ENCODE measurements at regions not wholly inside any gene's neighbourhood (a gene's known extent, or its start where the extent isn't known, plus 50 kb on each side); places are given as distances from the start of the nearest gene placed in this dataset.
A peak's percentile ranks its signal among the peaks of the same experiment; 100 is the strongest.
"Not testable (repeated sequence)": the region's sequence is repeated elsewhere in the genome, so short reads cannot be mapped to it uniquely, and the experiment has no call there.

GRCh38 chr18:5015213-5015612, 181.8 kb downstream of the AKAIN1 start:
- no peak for DNase-seq

GRCh38 chr18:5004031-5004820, 192.8 kb downstream of the AKAIN1 start:
- not testable (repeated sequence) for DNase-seq

GRCh38 chr18:4994710-4995109, 202.3 kb downstream of the AKAIN1 start:
- DNase-seq, result no peak

- peak; percentile 6 for DNase-seq
Observed at GRCh38 chr18:4987452-4988405, 209.3 kb downstream of the AKAIN1 start.

GRCh38 chr18:4986677-4987076, 210.4 kb downstream of the AKAIN1 start:
- DNase-seq, result no peak

- DNase-seq, result no peak
Observed at GRCh38 chr18:4986066-4986465, 211.0 kb downstream of the AKAIN1 start.

- no peak for DNase-seq
Observed at GRCh38 chr18:4961121-4961909, 235.7 kb downstream of the AKAIN1 start.

- no peak for DNase-seq
Observed at GRCh38 chr18:4960578-4960977, 236.5 kb downstream of the AKAIN1 start.

- no peak for DNase-seq
Observed at GRCh38 chr18:4931209-4931608, 265.8 kb downstream of the AKAIN1 start.

GRCh38 chr18:4921548-4921947, 275.5 kb downstream of the AKAIN1 start:
- no peak for DNase-seq

- not testable (repeated sequence) for DNase-seq
Observed at GRCh38 chr18:4917509-4917908, 279.5 kb downstream of the AKAIN1 start.

GRCh38 chr18:4908328-4908727, 288.7 kb downstream of the AKAIN1 start:
- DNase-seq, result no peak

- DNase-seq, result no peak
Observed at GRCh38 chr18:4906856-4907255, 290.2 kb downstream of the AKAIN1 start.

- DNase-seq, result no peak
Observed at GRCh38 chr18:4888251-4889040, 308.6 kb downstream of the AKAIN1 start.

- no peak for DNase-seq
Observed at GRCh38 chr18:4878480-4878879, 318.6 kb downstream of the AKAIN1 start.

- DNase-seq, result no peak
Observed at GRCh38 chr18:4871197-4871596, 325.9 kb downstream of the AKAIN1 start.

- DNase-seq, result no peak
Observed at GRCh38 chr18:4870177-4870773, 326.8 kb downstream of the AKAIN1 start.

GRCh38 chr18:4869155-4869554, 327.9 kb downstream of the AKAIN1 start:
- DNase-seq, result no peak

- no peak for DNase-seq
Observed at GRCh38 chr18:4858379-4859127, 338.5 kb downstream of the AKAIN1 start.

GRCh38 chr18:4854671-4855070, 342.4 kb downstream of the AKAIN1 start:
- no peak for DNase-seq
